NT2/D1 (cell line): ENCODE measurements at regions not wholly inside any gene's neighbourhood (a gene's known extent, or its start where the extent isn't known, plus 50 kb on each side); places are given as distances from the start of the nearest gene placed in this dataset.
"Not testable (repeated sequence)": the region's sequence is repeated elsewhere in the genome, so short reads cannot be mapped to it uniquely, and the experiment has no call there.

Source experiments
- DNase-seq: peaks from one replicate; pipeline ENCODE4 v3.0.0-alpha.2; 2011; ENCODE audit warnings: low read depth, low spot score
- H3K27me3 ChIP-seq: 2 replicates; pipeline ENCODE4 v1.6.0; 2011; ENCODE audit warnings: mild to moderate bottlenecking; ENCODE audit not compliant: insufficient read length, insufficient read depth
- H3K36me3 ChIP-seq: 2 replicates; pipeline ENCODE4 v1.6.1; 2011; ENCODE audit warnings: mild to moderate bottlenecking, low read length, mixed read lengths; ENCODE audit not compliant: insufficient read depth, insufficient read length
- H3K4me1 ChIP-seq: 2 replicates; pipeline ENCODE4 v1.5.1; 2011; ENCODE audit not compliant: insufficient read depth, insufficient read length
- H3K4me3 ChIP-seq: 2 replicates; pipeline ENCODE4 v1.5.1; 2011; ENCODE audit warnings: low read depth; ENCODE audit not compliant: insufficient read length
- H3K9ac ChIP-seq: 2 replicates; pipeline ENCODE4 v1.6.0; 2011; ENCODE audit warnings: low read depth; ENCODE audit not compliant: insufficient read length
- H3K9me3 ChIP-seq: 2 replicates; pipeline ENCODE4 v1.5.1; 2011; ENCODE audit warnings: mild to moderate bottlenecking, low read length; ENCODE audit not compliant: insufficient read depth
- SUZ12 ChIP-seq: IDR thresholded peaks from 2 replicates; pipeline ENCODE4 v1.6.1; 2011; ENCODE audit not compliant: insufficient read length, insufficient read depth; ENCODE audit errors: extremely low read depth
- YY1 ChIP-seq: IDR thresholded peaks from 2 replicates; pipeline ENCODE4 v1.6.1; 2011; ENCODE audit not compliant: insufficient read length, insufficient read depth
- ZNF274 ChIP-seq: IDR thresholded peaks from 2 replicates; pipeline ENCODE4 v1.6.1; 2011; ENCODE audit warnings: mild to moderate bottlenecking, low read depth, low read length

GRCh38 chr1:201639826-201640225 lies 100.9 kb downstream of the NAV1 start:
- Histone ChIP-seq H3K36me3 (no peaks in the 10 kb centered on the region), H3K27me3 (peaks cover 10% of the 10 kb centered on the region), H3K9me3 (no peaks in the 10 kb centered on the region), H3K9ac (peak overlapping the region; percentile 13), H3K4me1 (peaks cover 11% of the 10 kb centered on the region), H3K4me3 (no peak overlapping the region)
- DNase-seq, result no peak
- no peak for TF ChIP-seq SUZ12
- TF ChIP-seq ZNF274, result no peak
- TF ChIP-seq YY1, result no peak

DNA sequence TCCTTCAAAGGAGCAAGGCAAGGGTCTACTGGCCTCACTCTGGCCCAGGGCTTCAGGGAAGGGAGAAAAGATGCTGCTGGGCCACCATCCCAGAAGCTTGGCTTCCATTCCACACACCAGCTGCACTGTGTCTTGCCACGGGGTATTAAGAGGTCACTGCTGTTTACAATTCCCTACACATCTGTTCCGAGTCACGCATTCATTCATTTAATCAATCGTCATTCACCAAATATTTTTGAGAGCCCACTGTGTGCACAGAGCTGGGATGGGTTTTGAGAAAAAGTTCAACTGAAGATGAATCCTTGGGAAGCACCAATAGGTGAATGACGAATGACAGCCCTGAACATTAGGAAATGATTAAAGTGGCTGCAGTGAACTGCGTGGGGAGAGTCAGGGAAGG lies 101.7 kb downstream of the NAV1 start:
- no peak for DNase-seq
- TF ChIP-seq SUZ12 (no peak), ZNF274 (no peak), YY1 (no peak)
- H3K4me1 ChIP-seq, result peaks cover 8% of the 10 kb centered on the region
- no peaks in the 10 kb centered on the region for H3K9me3 ChIP-seq
- no peak overlapping the region for H3K4me3 ChIP-seq
- no peaks in the 10 kb centered on the region for H3K36me3 ChIP-seq
- H3K27me3 ChIP-seq, result peaks cover 11% of the 10 kb centered on the region
- H3K9ac ChIP-seq, result no peak overlapping the region

- no peak for DNase-seq
- Histone ChIP-seq H3K9me3 (no peaks in the 10 kb centered on the region), H3K9ac (no peak overlapping the region), H3K27me3 (peaks cover 21% of the 10 kb centered on the region), H3K4me3 (no peak overlapping the region), H3K36me3 (no peaks in the 10 kb centered on the region), H3K4me1 (peaks cover under 1% of the 10 kb centered on the region)
- TF ChIP-seq ZNF274, result no peak
- TF ChIP-seq SUZ12, result no peak
- no peak for TF ChIP-seq YY1
Measured at GRCh38 chr1:201641524-201642253, 102.8 kb downstream of the NAV1 start.

GRCh38 chr1:201643835-201644104 lies 104.8 kb downstream of the NAV1 start:
- Histone ChIP-seq H3K4me1 (peaks cover 7% of the 10 kb centered on the region), H3K4me3 (no peak overlapping the region), H3K36me3 (no peaks in the 10 kb centered on the region), H3K27me3 (peaks cover 38% of the 10 kb centered on the region), H3K9me3 (no peaks in the 10 kb centered on the region), H3K9ac (no peak overlapping the region)
- TF ChIP-seq SUZ12, result no peak
- no peak for DNase-seq

GRCh38 chr1:201644197-201644596 lies 105.3 kb downstream of the NAV1 start:
- H3K27me3 ChIP-seq, result peaks cover 42% of the 10 kb centered on the region
- no peak for TF ChIP-seq ZNF274
- no peak for TF ChIP-seq SUZ12
- no peak for TF ChIP-seq YY1

GRCh38 chr1:201645000-201645399 lies 106.1 kb downstream of the NAV1 start:
- not testable (repeated sequence) for DNase-seq, H3K9me3 ChIP-seq, H3K4me1 ChIP-seq, H3K36me3 ChIP-seq, H3K4me3 ChIP-seq, H3K9ac ChIP-seq
- peaks cover 50% of the 10 kb centered on the region for H3K27me3 ChIP-seq

More at GRCh38 chr1:201644197-201644596, 105.3 kb downstream of the NAV1 start:
- Histone ChIP-seq H3K4me3 (no peak overlapping the region), H3K9me3 (no peaks in the 10 kb centered on the region), H3K9ac (no peak overlapping the region), H3K36me3 (no peaks in the 10 kb centered on the region), H3K4me1 (peaks cover 9% of the 10 kb centered on the region)
- no peak for DNase-seq

GRCh38 chr1:201645956-201646355 lies 107.0 kb downstream of the NAV1 start:
- H3K4me1 ChIP-seq, result peaks cover 14% of the 10 kb centered on the region
- no peaks in the 10 kb centered on the region for H3K9me3 ChIP-seq
- H3K36me3 ChIP-seq, result no peaks in the 10 kb centered on the region
- no peak for TF ChIP-seq ZNF274
- no peak for TF ChIP-seq SUZ12
- no peak for TF ChIP-seq YY1
- peaks cover 50% of the 10 kb centered on the region for H3K27me3 ChIP-seq
- no peak overlapping the region for H3K4me3 ChIP-seq
- no peak for DNase-seq
- no peak overlapping the region for H3K9ac ChIP-seq
